ENCODE measurements at regions not wholly inside any gene's neighbourhood (a gene's known extent, or its start where the extent isn't known, plus 50 kb on each side); places are given as distances from the start of the nearest gene placed in this dataset.

- TF ChIP-seq POLR2A (IDR thresholded peaks at IDR 0.05; ENCODE audit: low read length) (no peak), MAFK (IDR thresholded peaks at IDR 0.05; ENCODE audit: partially characterized antibody) (no peak), CTCF (IDR thresholded peaks at IDR 0.05) (no peak)
- TF ChIP-seq, protein P1, sequence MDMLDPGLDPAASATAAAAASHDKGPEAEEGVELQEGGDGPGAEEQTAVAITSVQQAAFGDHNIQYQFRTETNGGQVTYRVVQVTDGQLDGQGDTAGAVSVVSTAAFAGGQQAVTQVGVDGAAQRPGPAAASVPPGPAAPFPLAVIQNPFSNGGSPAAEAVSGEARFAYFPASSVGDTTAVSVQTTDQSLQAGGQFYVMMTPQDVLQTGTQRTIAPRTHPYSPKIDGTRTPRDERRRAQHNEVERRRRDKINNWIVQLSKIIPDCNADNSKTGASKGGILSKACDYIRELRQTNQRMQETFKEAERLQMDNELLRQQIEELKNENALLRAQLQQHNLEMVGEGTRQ (IDR thresholded peaks at IDR 0.05) = no peak
- TF ChIP-seq, protein P2, sequence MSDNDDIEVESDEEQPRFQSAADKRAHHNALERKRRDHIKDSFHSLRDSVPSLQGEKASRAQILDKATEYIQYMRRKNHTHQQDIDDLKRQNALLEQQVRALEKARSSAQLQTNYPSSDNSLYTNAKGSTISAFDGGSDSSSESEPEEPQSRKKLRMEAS (IDR thresholded peaks at IDR 0.05) = no peak
Measured at GRCh38 chr15:46555547-46555946, 920.7 kb downstream of the SQOR start.

Data from A549 (cell line).